Endodermal cell (in vitro differentiated cells): ENCODE measurements at regions not wholly inside any gene's neighbourhood (a gene's known extent, or its start where the extent isn't known, plus 50 kb on each side); places are given as distances from the start of the nearest gene placed in this dataset.
"Not testable (repeated sequence)": the region's sequence is repeated elsewhere in the genome, so short reads cannot be mapped to it uniquely, and the experiment has no call there.

Experiments used
- DNase-seq: peaks from one replicate; pipeline ENCODE4 v3.0.0-alpha.2; 2017
- H3K27ac ChIP-seq: 2 replicates; pipeline ENCODE4 v1.5.1; 2013; ENCODE audit warnings: mild to moderate bottlenecking, low read depth, low read length, moderate library complexity
- H3K27me3 ChIP-seq: 2 replicates; pipeline ENCODE4 v1.6.1; 2013; ENCODE audit warnings: mild to moderate bottlenecking, low read length, moderate library complexity; ENCODE audit not compliant: insufficient read depth, control insufficient read depth, poor library complexity, severe bottlenecking
- H3K36me3 ChIP-seq: 2 replicates; pipeline ENCODE4 v1.7.0; 2013; ENCODE audit warnings: mild to moderate bottlenecking, low read length, moderate library complexity; ENCODE audit not compliant: control insufficient read depth, insufficient read depth
- H3K4me1 ChIP-seq: one replicate; pipeline ENCODE4 v1.7.0; 2013; ENCODE audit warnings: low read length; ENCODE audit not compliant: control insufficient read depth, insufficient read depth
- H3K4me3 ChIP-seq: 2 replicates; pipeline ENCODE4 v1.5.1; 2013; ENCODE audit warnings: mild to moderate bottlenecking, low read length, moderate library complexity
- H3K9ac ChIP-seq: 2 replicates; pipeline ENCODE4 v1.6.1; 2013; ENCODE audit warnings: mild to moderate bottlenecking, low read length, moderate library complexity; ENCODE audit not compliant: poor library complexity, severe bottlenecking; ENCODE audit errors: extremely low read depth
- H3K9me3 ChIP-seq: 2 replicates; pipeline ENCODE4 v1.6.1; 2013; ENCODE audit warnings: mild to moderate bottlenecking, low read length, moderate library complexity; ENCODE audit not compliant: control insufficient read depth
- H3K27ac Mint-ChIP-seq: 2 replicates; pipeline ENCODE4 v1.8.0; 2020; ENCODE audit warnings: mixed read lengths
- H3K27me3 Mint-ChIP-seq: 2 replicates; pipeline ENCODE4 v1.8.0; 2021; ENCODE audit warnings: mild to moderate bottlenecking, mixed read lengths; ENCODE audit not compliant: insufficient read depth
- H3K36me3 Mint-ChIP-seq: 2 replicates; pipeline ENCODE4 v1.8.0; 2020; ENCODE audit warnings: low read depth, mixed read lengths
- H3K4me1 Mint-ChIP-seq: 2 replicates; pipeline ENCODE4 v1.8.0; 2020; ENCODE audit warnings: mixed read lengths
- H3K4me3 Mint-ChIP-seq: 2 replicates; pipeline ENCODE4 v1.8.0; 2020; ENCODE audit warnings: mild to moderate bottlenecking, moderate library complexity, mixed read lengths
- H3K9me3 Mint-ChIP-seq: 2 replicates; pipeline ENCODE4 v1.8.0; 2020; ENCODE audit warnings: mild to moderate bottlenecking, mixed read lengths
- WGBS, 2 experiments: methylation state at CpG; one replicate each; pipeline versions ENCODE4 v1.1.5 to v1.1.7; 2013; ENCODE audit warnings: missing lambda C conversion rate in 2 of 2, mixed read lengths in 1 of 2; ENCODE audit not compliant: insufficient coverage in 1 of 2, insufficient read length in 1 of 2; 5-methylcytosine and 5-hydroxymethylcytosine counted together
- TF ChIP-seq, protein P1 (sequence below): fragments of 200-600 bp; sonication (generic); conservative IDR thresholded peaks from 2 replicates; pipeline ENCODE4 v1.5.0; 2021; ENCODE audit warnings: antibody characterized with exemption, mild to moderate bottlenecking

- peaks cover 67% of the 10 kb centered on the region for H3K27me3 Mint-ChIP-seq
Measured at GRCh38 chr2:13822365-13822764, 810.2 kb upstream of the LRATD1 start.

GRCh38 chr2:13826314-13826853 is 806.1 kb upstream of the LRATD1 start:
- no peaks in the 10 kb centered on the region for H3K36me3 ChIP-seq
- H3K27me3 Mint-ChIP-seq = peaks cover 55% of the 10 kb centered on the region
- no peak overlapping the region for H3K4me3 Mint-ChIP-seq
- H3K27me3 ChIP-seq = no peaks in the 10 kb centered on the region
- no peak overlapping the region for H3K27ac Mint-ChIP-seq
- H3K4me1 Mint-ChIP-seq = peaks cover 18% of the 10 kb centered on the region
- no peak for DNase-seq
- H3K27ac ChIP-seq = no peak overlapping the region
- no peaks in the 10 kb centered on the region for H3K4me1 ChIP-seq
- H3K9me3 ChIP-seq = peaks cover 20% of the 10 kb centered on the region
- TF ChIP-seq, protein P1, sequence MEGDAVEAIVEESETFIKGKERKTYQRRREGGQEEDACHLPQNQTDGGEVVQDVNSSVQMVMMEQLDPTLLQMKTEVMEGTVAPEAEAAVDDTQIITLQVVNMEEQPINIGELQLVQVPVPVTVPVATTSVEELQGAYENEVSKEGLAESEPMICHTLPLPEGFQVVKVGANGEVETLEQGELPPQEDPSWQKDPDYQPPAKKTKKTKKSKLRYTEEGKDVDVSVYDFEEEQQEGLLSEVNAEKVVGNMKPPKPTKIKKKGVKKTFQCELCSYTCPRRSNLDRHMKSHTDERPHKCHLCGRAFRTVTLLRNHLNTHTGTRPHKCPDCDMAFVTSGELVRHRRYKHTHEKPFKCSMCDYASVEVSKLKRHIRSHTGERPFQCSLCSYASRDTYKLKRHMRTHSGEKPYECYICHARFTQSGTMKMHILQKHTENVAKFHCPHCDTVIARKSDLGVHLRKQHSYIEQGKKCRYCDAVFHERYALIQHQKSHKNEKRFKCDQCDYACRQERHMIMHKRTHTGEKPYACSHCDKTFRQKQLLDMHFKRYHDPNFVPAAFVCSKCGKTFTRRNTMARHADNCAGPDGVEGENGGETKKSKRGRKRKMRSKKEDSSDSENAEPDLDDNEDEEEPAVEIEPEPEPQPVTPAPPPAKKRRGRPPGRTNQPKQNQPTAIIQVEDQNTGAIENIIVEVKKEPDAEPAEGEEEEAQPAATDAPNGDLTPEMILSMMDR = no peak
- H3K4me3 ChIP-seq = no peak overlapping the region
- H3K9ac ChIP-seq = no peak overlapping the region
- H3K9me3 Mint-ChIP-seq = no peaks in the 10 kb centered on the region
- no peaks in the 10 kb centered on the region for H3K36me3 Mint-ChIP-seq
- WGBS, 2 experiments = 67 to 88% methylated on average over 5 of the region's 5 CpGs

More at GRCh38 chr2:13822365-13822764, 810.2 kb upstream of the LRATD1 start:
- no peak overlapping the region for H3K4me3 Mint-ChIP-seq
- no peaks in the 10 kb centered on the region for H3K36me3 Mint-ChIP-seq
- no peak overlapping the region for H3K27ac ChIP-seq
- DNase-seq = peak; percentile 56
- no peaks in the 10 kb centered on the region for H3K4me1 ChIP-seq
- no peaks in the 10 kb centered on the region for H3K9me3 Mint-ChIP-seq
- H3K9me3 ChIP-seq = peaks cover 23% of the 10 kb centered on the region
- H3K27ac Mint-ChIP-seq = no peak overlapping the region
- 33 to 34% methylated on average over 1 to 2 of the region's 2 CpGs for WGBS, 2 experiments
- TF ChIP-seq, protein P1 = no peak
- H3K36me3 ChIP-seq = no peaks in the 10 kb centered on the region
- H3K4me3 ChIP-seq = no peak overlapping the region
- peaks cover 22% of the 10 kb centered on the region for H3K4me1 Mint-ChIP-seq
- H3K9ac ChIP-seq = no peak overlapping the region
- H3K27me3 ChIP-seq = no peaks in the 10 kb centered on the region

DNA sequence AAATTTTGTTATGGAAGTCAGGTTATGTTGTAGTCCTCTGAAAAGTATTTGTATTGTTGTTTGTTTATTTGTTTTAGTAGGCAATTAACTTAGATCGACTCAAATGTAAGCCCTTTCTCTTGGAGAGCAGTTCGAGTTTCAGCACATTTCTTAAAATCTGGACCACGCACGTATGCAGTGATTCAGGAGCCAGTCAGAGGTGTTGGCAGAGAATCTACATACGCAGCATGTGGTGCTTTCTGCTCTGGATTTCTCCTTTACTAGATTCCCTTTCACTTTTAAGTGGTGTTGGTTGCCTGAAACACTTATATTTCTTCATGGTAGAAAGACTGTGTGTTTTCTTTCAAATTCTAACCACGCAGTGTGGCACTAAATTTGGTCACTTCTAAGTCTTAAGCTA is 773.9 kb upstream of the LRATD1 start:
- Histone ChIP-seq H3K27me3 (no peaks in the 10 kb centered on the region), H3K27ac (no peak overlapping the region), H3K4me1 (no peaks in the 10 kb centered on the region), H3K9ac (no peak overlapping the region), H3K36me3 (no peaks in the 10 kb centered on the region), H3K4me3 (no peak overlapping the region), H3K9me3 (peaks cover 70% of the 10 kb centered on the region)
- no peaks in the 10 kb centered on the region for H3K4me1 Mint-ChIP-seq
- DNase-seq = no peak
- TF ChIP-seq, protein P1 = no peak
- H3K4me3 Mint-ChIP-seq = no peak overlapping the region
- WGBS, 2 experiments = 73 to 91% methylated on average over 6 of the region's 6 CpGs
- no peaks in the 10 kb centered on the region for H3K36me3 Mint-ChIP-seq
- no peaks in the 10 kb centered on the region for H3K27me3 Mint-ChIP-seq
- H3K27ac Mint-ChIP-seq = no peak overlapping the region
- H3K9me3 Mint-ChIP-seq = no peaks in the 10 kb centered on the region

- H3K4me1 Mint-ChIP-seq, DNase-seq, H3K4me3 Mint-ChIP-seq, H3K9me3 Mint-ChIP-seq, H3K36me3 ChIP-seq, H3K27ac ChIP-seq, H3K4me3 ChIP-seq, H3K27me3 Mint-ChIP-seq, H3K9ac ChIP-seq, H3K36me3 Mint-ChIP-seq, H3K27me3 ChIP-seq, H3K27ac Mint-ChIP-seq, H3K4me1 ChIP-seq: not testable (repeated sequence)
- peaks cover 57% of the 10 kb centered on the region for H3K9me3 ChIP-seq
Measured at GRCh38 chr2:13868275-13868674, 764.2 kb upstream of the LRATD1 start.
